B cell (primary cell): ENCODE measurements at regions not wholly inside any gene's neighbourhood (a gene's known extent, or its start where the extent isn't known, plus 50 kb on each side); places are given as distances from the start of the nearest gene placed in this dataset.

Source experiments
- CTCF ChIP-seq: fragments of 200-600 bp; IDR thresholded peaks from one replicate; pipeline ENCODE4 v1.8.0; 2022; ENCODE audit warnings: antibody characterized with exemption, mild to moderate bottlenecking
- EZH2 ChIP-seq: IDR thresholded peaks from 2 replicates; pipeline ENCODE4 v1.6.1; 2012; ENCODE audit warnings: borderline replicate concordance, low read depth, mild to moderate bottlenecking, moderate library complexity, low read length; ENCODE audit not compliant: insufficient read depth, poor library complexity, severe bottlenecking

GRCh38 chr4:84189144-84189543 lies 309.9 kb downstream of the NKX6-1 start:
- TF ChIP-seq CTCF (no peak), EZH2 (no peak)
